GM18507 (cell line): ENCODE measurements at regions not wholly inside any gene's neighbourhood (a gene's known extent, or its start where the extent isn't known, plus 50 kb on each side); places are given as distances from the start of the nearest gene placed in this dataset.

Experiments
- DNase-seq: peaks from one replicate; pipeline ENCODE4 v3.0.0; 2011; ENCODE audit warnings: low read depth; ENCODE audit not compliant: insufficient read length; ENCODE audit errors: extremely low spot score
- FAIRE-seq: peaks from 2 replicates; lab custom pipeline; 2011; peaks lifted over from hg19 to GRCh38; lab: Jason Lieb, UNC

DNA sequence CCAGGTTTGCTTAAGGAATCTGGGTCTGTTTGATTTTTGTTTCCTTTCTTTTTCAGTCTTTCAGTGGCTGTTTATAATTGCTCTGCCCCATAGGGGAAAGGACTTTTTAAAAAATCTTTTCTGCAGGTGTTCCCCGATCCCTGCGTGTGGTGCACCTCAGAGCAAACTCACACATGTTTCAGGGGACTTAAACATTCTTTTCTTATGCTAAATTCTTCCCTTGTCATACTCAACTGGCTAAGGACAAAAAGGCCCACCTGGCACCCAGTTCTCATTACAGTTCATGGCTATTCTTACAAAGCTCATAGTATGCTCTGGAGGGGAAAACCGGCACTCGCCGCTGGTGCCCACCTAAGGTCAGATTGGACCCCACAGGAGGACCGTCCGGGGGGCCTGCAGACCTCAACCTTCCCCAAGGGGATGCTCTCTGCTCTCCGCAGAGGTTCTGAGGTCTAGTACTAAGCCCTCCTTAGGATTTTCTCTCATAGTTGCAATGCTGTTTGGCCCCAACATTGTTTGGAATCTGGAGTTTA, 220.3 kb downstream of the HGF start:
- no peak for FAIRE-seq
- DNase-seq: no peak

DNA sequence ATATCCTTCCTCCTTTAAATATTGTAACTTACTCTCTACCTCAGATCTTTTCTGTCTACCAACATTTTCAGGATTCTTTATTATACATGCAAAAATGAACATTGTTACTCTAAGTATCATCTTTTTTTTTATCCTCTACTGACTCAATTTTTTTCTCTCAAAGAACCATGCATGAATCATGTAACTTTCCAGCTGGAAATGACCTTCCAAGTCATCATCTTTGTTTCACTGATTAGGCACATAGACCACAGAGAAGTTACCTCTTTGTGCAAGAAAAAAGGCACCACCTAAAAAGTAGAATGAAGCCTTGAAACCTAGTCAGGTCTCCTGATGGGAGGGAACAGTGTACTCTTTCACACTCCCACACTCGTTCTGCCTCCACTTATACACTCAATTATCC, 234.9 kb downstream of the HGF start:
- FAIRE-seq (no peak), DNase-seq (no peak)

DNA sequence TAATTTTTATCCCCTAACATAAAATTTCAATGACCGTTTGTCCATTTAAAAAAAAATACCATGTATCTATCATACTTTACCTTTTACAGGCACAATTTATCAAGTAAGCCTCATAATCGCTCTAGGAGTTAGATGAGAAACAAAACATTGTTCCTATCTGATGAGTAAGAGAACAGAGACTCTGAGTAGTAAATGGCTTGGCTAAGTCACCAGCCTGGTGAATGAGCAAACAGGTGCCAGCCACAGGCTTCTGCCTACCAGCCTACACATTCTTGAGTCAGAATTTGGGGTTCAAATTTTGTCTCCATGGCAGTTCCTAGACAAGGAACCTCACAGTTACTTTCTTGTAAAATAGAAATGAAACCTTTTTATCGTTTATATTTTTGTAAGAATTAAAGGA, 235.4 kb downstream of the HGF start:
- DNase-seq (no peak), FAIRE-seq (no peak)

DNA sequence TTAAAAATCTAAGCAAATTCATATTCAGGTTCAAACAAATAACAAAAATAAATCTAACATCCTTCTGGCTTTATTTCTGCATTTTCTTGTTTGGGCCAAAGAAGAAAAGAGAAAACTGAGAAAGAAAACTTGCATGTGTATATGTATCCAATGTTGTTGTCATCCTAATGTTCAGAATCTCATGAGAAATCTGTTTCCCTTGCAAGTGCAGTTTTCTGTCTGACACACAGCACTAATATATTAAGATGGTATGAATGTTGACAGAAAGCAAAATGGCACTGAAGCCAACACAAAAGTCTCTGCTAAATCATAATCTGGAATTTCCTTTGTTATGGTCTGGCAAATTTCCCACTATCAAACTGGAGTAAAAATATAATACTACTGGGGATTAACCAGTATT, 235.9 kb downstream of the HGF start:
- DNase-seq: no peak
- FAIRE-seq: no peak

DNA sequence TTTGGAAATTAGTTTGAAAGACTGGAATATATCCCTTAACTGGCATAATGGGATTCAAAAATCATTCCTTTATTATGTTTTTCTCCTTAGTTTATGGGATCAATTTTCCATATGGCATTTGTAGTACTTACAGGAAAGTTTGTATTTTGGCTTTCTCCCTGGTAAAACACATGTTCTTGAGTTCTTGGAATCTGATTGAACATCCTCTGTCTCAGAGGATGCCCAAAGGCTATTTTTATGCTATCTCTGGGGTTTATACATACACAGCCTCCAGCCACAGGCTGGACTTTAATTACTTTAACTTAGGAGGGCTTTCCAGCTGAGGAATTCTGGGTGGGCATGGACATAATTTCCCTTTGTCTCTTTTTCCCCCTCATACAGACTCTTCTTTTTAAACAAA, 236.4 kb downstream of the HGF start:
- FAIRE-seq (no peak), DNase-seq (no peak)

DNA sequence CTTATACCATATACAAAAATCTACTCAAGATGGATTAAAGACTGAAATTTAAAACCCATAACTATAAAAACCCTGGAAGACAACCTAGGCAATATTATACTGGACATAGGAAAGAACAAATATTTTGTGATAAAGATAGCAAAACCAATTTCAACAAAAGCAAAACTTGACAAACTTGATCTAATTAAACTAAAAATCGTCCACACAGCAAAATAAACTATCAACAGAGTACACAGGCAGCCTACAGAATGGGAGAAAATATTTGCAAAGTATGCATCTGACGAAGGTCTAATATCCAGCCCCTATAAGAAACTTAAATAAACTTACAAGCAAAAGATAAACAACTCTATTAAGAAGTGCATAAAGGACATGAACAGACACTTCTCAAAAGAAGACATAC, 240.1 kb downstream of the HGF start:
- FAIRE-seq (no peak), DNase-seq (no peak)

DNA sequence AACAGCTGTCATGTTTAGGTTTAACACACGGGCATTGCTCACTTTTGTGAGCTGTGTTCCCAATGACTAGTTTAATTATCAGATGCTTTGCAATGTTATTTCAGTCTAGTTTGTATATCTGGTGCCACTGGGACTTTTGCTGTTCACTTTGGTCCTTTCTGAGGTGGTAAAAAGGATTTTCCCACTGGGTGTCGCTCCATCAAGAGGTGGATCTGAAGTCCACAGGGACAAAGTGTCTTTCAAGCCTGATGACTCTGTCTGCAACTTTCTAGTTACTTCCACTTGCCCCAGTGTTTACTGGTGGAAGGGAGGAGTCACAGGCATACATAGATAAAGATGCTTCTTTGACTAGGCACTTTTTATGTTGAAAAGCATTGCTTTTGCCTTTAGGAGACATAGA, 242.2 kb downstream of the HGF start:
- DNase-seq (no peak), FAIRE-seq (no peak)

DNA sequence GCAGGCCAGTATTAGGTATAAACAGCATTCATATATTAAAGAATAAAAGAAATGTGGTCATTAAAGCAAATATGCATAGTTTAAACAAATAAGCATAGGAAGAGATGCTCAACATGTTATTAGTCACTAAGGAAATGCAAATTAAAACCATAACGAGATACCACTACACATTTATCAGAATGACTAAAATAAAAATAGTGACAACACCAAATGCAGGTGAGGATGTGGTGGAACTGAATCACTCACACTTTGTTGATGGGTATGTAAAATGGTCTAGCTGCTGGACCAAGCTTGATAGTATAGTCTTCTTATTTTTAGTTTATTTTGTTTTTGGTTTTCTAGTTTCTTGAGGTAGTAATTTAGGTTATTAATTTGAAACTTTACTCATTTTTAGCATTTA, 242.9 kb downstream of the HGF start:
- FAIRE-seq: no peak
- no peak for DNase-seq

DNA sequence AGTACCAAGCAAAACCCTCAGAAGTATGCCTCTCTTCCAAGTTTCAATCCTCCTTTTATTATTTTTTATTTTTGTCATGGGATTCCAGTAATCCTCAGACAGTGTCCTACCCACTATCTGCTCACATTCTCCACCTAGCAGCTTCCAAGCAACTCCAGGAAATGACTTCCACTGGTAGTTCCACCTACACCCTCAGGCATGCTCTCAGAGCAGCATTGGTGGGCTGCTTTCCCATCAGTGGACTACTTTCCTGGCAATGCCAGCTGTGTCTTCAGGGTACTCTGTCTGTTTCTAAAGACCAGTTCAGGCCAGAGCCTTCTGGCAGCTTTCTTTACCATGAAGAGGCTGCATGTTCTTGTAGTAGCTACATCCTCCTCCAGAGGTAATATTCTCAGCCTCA, 244.0 kb downstream of the HGF start:
- DNase-seq (no peak), FAIRE-seq (no peak)

DNA sequence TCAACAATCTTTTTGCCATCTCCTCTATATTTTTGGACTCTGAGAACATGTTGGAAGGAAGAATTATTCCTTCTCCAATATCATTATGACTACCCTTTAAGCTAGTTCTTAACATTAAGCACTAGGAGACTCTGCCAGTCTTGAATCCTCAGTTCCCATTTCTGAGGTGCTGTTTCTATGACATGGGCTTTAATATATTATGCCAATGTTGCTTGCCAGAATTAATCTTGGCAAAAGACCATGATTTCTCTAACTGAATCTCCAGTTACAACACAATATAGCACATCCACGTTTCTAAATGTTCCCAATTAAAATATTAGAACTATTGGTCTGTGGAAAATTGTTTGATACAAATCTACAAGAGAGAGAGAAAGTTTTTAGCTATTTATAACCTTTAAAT, 250.0 kb downstream of the HGF start:
- DNase-seq: no peak
- FAIRE-seq: no peak

DNA sequence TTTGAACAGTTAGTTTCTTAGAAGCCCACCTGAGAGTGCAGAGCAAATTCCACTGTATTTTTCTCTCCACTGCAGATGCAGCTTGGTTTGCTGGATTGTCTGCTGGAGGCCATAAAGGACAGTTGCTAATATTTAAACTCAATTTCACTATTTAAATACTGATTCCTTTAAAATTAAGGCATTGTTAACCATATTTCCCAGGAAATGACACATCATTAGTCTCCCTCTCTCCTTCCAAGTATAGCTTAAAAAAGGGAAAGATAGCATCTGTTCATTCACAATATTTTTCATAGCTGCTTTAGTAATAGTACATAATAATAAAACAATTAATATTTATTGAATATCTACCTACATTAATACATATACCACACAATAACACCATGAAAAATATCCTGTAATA, 252.9 kb downstream of the HGF start:
- DNase-seq (no peak), FAIRE-seq (no peak)

DNA sequence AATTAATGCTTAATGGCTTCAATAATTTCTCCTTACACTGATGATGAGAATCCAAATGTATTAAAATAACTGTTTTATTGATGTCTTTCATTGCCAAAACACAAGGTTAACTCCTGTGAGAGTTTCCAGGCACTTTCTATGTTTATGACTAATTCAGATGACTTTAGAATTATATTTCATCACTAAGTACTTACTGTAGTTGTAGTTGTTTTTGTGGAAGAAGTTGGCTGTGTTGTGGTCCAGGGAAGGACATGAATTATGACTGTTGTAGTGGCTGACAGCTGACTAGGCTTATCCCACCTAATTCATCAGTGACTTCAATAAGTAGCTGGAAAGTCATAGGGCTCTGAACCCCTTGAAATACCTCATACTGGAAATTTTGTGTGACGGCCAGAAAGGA, 254.8 kb downstream of the HGF start:
- DNase-seq: no peak
- FAIRE-seq: no peak

DNA sequence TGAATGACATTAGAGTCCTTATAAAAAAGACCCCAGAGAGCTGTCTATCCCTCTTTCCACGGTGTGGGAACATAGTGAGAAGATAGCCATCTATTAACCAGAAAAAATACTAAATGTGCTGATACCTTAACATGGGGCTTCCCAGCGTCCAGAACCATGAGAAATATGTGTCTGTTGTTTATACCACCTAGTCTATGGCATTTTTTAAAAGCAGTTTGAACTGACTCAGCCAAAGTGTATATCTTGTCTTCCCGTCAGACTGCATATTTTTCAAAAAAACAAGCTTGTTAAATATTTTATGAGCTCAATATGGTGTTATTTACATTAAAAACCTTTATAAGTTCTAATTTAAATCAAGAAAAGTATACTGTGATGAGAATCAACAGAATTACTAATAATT, 255.3 kb downstream of the HGF start:
- FAIRE-seq (no peak), DNase-seq (no peak)

DNA sequence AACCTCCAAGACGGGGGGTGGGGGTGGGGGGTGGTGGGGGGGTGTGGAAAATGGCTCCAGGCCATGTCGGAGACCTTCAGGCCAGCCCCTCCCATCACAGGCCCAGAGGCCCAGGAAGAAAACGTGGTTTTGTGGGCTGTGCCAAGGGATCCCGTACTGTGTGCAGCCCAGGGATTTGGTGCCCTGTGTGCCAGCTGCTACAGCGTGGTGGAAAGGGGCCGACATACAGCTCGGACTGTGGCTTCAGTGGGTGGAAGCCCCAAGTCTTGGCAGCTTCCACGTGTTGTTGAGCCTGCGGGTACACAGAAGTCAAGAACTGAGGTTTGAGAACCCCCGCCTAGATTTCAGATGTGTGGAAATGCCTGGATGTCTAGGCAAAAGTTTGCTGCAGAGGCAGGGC, 259.7 kb downstream of the HGF start:
- DNase-seq (no peak), FAIRE-seq (no peak)

DNA sequence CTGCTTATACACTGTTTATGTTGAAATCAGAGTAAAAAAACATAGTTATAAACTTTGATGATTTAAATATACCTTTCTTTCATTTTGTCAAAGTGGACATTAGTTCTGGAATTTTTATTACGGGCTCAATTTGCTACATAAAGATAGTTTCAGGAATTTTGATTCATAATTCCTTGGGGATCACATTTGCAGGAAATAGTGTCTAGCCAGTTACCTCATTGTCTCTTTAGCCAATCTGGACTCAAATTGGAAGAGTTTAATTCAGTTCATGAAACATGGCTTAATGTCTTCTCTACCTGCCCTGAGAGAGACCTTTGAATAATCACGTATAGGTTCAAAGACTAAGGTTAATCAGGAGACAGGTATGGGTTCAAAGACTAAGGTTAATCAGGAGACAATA, 262.6 kb downstream of the HGF start:
- no peak for DNase-seq
- FAIRE-seq: no peak

DNA sequence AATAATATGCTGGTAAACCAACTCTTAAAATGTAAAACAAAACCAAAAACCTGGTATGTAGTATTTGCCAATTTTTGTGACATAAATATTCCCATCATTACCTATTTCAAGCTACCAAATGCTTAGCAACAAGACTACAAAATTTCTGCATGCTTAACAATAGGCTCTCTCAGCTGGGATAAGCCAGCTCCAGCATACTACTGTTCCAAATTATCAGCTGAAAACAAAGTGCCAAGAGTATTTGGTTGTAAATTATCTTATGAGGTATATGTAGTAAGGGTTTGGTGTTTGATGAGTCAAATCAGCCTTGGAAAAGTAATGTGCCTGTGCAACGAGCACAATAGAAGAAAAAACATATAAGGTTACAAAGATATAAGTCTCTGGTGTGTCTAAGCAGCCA, 263.2 kb downstream of the HGF start:
- DNase-seq: no peak
- FAIRE-seq: no peak

DNA sequence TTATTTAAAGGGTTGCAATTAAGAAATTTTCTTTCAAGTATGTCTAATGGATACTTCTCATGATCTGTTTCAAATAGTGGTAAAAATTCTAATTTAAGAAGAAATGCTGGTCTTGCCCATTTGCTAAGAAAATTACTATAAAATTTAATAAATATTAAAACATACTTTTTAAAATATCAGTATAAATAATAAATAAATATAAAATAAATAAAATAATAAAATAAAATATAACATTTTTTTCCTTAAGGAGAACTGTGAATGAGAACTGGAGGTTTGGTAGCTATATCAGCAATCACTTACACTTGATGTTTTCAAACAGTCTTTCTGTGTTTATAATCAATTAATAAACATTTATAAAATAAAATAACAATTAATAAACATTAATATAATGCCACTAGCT, 266.1 kb downstream of the HGF start:
- DNase-seq (no peak), FAIRE-seq (no peak)

DNA sequence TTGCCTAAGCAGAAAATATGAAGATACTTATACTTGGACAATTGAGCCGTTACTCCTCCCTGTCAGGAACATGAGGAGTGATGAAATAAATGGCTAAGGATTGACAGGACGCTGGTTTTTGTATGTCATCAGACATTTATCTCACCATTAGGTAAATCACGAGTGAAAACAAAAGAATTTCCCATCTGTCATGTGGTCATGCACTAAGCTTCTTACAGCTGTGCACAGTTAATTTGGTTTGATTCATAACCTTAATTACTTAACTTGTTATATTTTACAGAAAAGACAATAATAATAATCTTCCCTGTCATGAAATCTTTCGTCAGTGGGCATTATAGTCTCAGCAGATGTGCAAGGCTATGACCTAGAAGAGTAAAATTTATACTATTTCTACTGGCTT, 266.5 kb downstream of the HGF start:
- DNase-seq (no peak), FAIRE-seq (no peak)

DNA sequence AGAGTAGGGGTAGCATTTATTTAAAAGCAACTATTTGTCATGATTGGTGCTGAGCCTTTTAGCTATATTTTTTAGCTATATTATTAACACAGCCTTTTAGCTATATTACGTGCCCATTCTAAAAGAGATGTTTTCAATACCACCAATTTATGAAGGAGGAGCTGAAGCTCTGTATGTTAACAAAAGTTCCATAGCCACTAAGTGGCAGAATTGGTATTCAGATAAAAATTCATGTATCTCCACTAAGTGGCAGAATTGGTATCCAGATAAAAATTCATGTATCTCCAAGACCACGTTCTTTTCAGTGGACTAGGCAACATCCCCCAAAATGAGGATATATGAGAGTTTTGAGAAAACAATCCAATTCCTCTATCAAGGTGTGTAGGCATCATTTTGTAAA, 268.6 kb downstream of the HGF start:
- no peak for FAIRE-seq

DNA sequence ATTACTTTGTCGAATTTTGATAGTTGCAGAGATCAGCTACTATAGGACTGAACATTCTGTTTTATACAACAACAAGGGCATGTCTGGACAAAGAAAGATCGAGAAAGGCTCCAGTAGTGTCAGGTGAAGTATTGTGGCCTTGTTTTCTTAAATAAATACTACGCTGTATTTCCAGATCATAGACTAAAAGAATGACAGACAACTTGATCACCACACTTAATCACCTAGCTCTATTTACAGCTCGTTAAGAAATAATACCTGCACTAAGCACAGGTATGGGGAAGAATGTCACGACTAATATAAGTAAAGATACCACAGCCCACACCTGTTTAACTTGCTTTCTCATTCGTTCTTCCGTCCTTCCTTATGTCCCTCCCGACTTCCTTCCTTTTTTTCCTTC, 269.2 kb downstream of the HGF start:
- no peak for FAIRE-seq
- no peak for DNase-seq

More for the DNA sequence above, 268.6 kb downstream of the HGF start:
- no peak for DNase-seq

DNA sequence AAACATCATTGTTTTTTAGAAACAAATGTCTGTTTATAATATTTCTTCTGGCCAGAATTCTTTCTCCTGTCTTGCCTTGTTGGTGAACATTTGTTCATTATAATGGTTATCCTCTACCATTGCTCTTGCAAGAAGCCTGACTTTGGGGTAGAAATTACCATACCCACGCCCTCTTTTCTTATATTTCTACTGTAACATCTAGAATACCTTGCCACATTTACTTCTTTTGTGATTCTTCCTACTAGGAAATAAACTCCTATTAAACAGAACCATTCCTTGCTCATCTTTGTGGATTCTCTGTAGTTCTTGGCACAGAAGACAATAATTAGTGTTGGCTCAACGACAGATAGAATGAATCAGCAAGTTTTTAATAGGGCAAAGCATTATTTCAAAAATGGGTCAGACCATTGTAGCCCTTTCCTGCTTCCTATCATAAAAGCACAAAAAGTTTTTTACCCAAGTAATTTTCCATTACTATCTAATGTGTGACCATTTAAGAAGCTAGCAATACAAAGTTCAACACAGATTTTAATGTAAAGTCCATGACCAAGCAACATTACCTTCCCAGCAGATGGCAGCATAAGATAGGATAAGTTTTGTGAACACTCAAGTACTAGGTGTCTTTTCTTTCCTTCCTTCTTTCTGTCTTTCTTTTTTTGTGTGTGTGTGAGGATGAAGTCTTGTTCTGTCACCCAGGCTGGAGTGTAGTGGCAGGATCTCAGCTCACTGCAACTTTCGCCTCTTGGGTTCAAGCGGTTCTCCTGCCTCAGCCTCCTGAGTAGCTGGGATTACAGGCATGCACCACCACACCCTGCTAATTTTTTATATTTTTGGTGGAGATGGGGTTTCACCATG, 270.4 kb downstream of the HGF start:
- FAIRE-seq: peak; percentile 39
- no peak for DNase-seq

DNA sequence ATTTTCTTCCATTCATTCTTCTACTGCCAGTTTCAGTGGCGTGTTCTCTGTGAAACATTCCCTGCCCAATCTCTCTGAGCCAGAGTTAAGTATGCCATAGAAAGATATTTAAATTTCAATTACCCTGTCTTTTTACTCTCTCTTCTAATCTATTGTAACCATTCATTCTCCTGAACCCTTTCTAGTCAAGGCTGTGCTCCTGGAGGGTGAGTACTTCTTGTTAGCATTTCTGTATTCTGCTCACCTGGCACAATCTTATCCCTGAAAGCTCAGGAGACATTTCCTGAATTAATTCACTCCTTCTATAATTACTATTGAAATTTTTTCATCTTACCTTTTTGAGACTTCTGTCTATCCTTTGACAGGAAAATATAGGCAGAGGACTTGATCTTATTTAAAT, 271.7 kb downstream of the HGF start:
- no peak for DNase-seq
- FAIRE-seq: no peak
